HTR-8/SVneo (cell line): ENCODE measurements at regions not wholly inside any gene's neighbourhood (a gene's known extent, or its start where the extent isn't known, plus 50 kb on each side); places are given as distances from the start of the nearest gene placed in this dataset.
"Not testable (repeated sequence)": the region's sequence is repeated elsewhere in the genome, so short reads cannot be mapped to it uniquely, and the experiment has no call there.

ENCODE experiments used
- DNase-seq: peaks from one replicate; pipeline ENCODE4 v3.0.0; 2011; ENCODE audit warnings: low spot score, mixed read lengths; ENCODE audit not compliant: insufficient read length
- FAIRE-seq: peaks from 2 replicates; lab custom pipeline; 2011; peaks lifted over from hg19 to GRCh38; lab: Jason Lieb, UNC

GRCh38 chr11:121881806-121882205 lies 234.2 kb downstream of the BLID start:
- DNase-seq = no peak

GRCh38 chr11:121877152-121877551 lies 238.9 kb downstream of the BLID start:
- DNase-seq = no peak
- FAIRE-seq = no peak

More at GRCh38 chr11:121881806-121882205, 234.2 kb downstream of the BLID start:
- peak; percentile 51 for FAIRE-seq

GRCh38 chr11:121873766-121874165 lies 242.2 kb downstream of the BLID start:
- FAIRE-seq = no peak
- DNase-seq = no peak

- DNase-seq = no peak
These were observed 243.7 kb downstream of the BLID start for GRCh38 chr11:121872356-121872755.

GRCh38 chr11:121870206-121871045 lies 245.6 kb downstream of the BLID start:
- FAIRE-seq (no peak), DNase-seq (peak; percentile 21)

More at GRCh38 chr11:121872356-121872755, 243.7 kb downstream of the BLID start:
- FAIRE-seq = no peak

- peak; percentile 13 for FAIRE-seq
These were observed 246.5 kb downstream of the BLID start for GRCh38 chr11:121869478-121869877.

GRCh38 chr11:121866754-121867153 lies 249.3 kb downstream of the BLID start:
- FAIRE-seq (no peak), DNase-seq (no peak)

More at GRCh38 chr11:121869478-121869877, 246.5 kb downstream of the BLID start:
- DNase-seq = no peak

- FAIRE-seq = no peak
These were observed 251.4 kb downstream of the BLID start for GRCh38 chr11:121864660-121865059.

GRCh38 chr11:121863126-121863525 lies 252.9 kb downstream of the BLID start:
- FAIRE-seq = no peak
- no peak for DNase-seq

More at GRCh38 chr11:121864660-121865059, 251.4 kb downstream of the BLID start:
- DNase-seq = no peak

- not testable (repeated sequence) for DNase-seq, FAIRE-seq
These were observed 260.9 kb downstream of the BLID start for GRCh38 chr11:121855138-121855537.

- DNase-seq = no peak
- FAIRE-seq = no peak
These were observed 272.0 kb downstream of the BLID start for GRCh38 chr11:121844016-121844415.

GRCh38 chr11:121842192-121842585 lies 273.8 kb downstream of the BLID start:
- FAIRE-seq (no peak), DNase-seq (no peak)

- FAIRE-seq = no peak
- peak; percentile 17 for DNase-seq
These were observed 274.4 kb downstream of the BLID start for GRCh38 chr11:121841487-121842191.

- DNase-seq = no peak
- no peak for FAIRE-seq
These were observed 276.2 kb downstream of the BLID start for GRCh38 chr11:121839781-121840180.

- FAIRE-seq (no peak), DNase-seq (no peak)
These were observed 277.4 kb downstream of the BLID start for GRCh38 chr11:121838571-121838970.

- DNase-seq (no peak), FAIRE-seq (no peak)
These were observed 282.0 kb downstream of the BLID start for GRCh38 chr11:121833970-121834369.

GRCh38 chr11:121829159-121829643 lies 286.8 kb downstream of the BLID start:
- DNase-seq (peak; percentile 60), FAIRE-seq (peak; percentile 95)

GRCh38 chr11:121814962-121815361 lies 301.1 kb downstream of the BLID start:
- no peak for FAIRE-seq
- no peak for DNase-seq

- FAIRE-seq (no peak), DNase-seq (no peak)
These were observed 301.7 kb downstream of the BLID start for GRCh38 chr11:121814296-121814695.

GRCh38 chr11:121810291-121810690 lies 305.7 kb downstream of the BLID start:
- DNase-seq = no peak
- FAIRE-seq = no peak

- FAIRE-seq = no peak
- no peak for DNase-seq
These were observed 307.9 kb downstream of the BLID start for GRCh38 chr11:121808096-121808495.
